ENCODE measurements at regions not wholly inside any gene's neighbourhood (a gene's known extent, or its start where the extent isn't known, plus 50 kb on each side); places are given as distances from the start of the nearest gene placed in this dataset.
"Not testable (repeated sequence)": the region's sequence is repeated elsewhere in the genome, so short reads cannot be mapped to it uniquely, and the experiment has no call there.

DNA sequence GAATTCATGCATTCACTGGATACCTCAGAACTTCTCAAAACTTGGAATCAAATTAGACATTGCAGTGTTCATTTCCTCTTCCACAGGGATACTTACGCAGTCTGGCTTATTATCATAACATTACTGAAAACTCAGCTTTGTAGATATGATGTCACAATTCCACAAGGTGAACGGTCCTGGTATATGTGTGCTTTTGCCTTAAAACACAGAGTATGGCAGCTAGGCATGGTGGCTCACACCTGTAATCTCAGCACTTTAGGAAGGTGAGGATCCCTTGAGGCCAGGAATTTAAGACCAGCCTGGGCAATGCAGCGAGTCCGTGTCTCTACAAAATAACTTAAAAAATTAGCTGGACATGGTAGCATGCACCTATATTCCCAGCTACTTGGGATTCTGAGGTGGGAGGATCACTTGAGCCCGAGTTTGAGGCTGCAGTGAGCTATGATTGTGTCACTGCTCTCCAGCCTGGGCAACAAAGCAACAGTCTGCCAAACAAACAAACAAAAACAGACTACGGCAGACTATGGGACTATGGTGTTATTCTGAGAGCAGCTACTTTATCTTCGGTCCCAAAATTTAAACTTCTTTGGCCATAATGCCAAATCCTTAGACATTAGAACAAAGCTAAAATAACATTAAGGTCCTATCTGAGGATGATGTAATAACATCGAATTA, 1191.9 kb upstream of the SLC39A10 start:
- peaks cover 0 to 4% of the 10 kb centered on the region in 2 donors for H3K9me3 ChIP-seq (replicated peaks in 1 of 2; ENCODE audit: control insufficient read depth in 1 of 2, insufficient read depth in 1 of 2, low read length in 2 of 2)
- H3K79me2 ChIP-seq (ENCODE audit: insufficient read depth, low read length), result no peaks in the 10 kb centered on the region
- no peaks in the 10 kb centered on the region for H3K36me3 Mint-ChIP-seq
- H3K27ac Mint-ChIP-seq, result no peak overlapping the region
- H3K9ac ChIP-seq (ENCODE audit: insufficient read depth, low read length, poor library complexity, severe bottlenecking), result no peak overlapping the region
- no peak overlapping the region for H2AFZ ChIP-seq (ENCODE audit: insufficient read depth, low read depth, low read length, poor library complexity, severe bottlenecking)
- H3K36me3 ChIP-seq (replicated peaks in 1 of 2; ENCODE audit: control insufficient read depth in 1 of 2, insufficient read depth in 2 of 2, low read length in 2 of 2), result no peaks in the 10 kb centered on the region
- DNase-seq, result no peak
- intact Hi-C loops (cut with micrococcal nuclease), result no loop called here
- H3K4me3 Mint-ChIP-seq, result no peak overlapping the region
- H3K27me3 ChIP-seq (ENCODE audit: control insufficient read depth in 2 of 2, insufficient read depth in 2 of 2, low read length in 2 of 2), result no peaks in the 10 kb centered on the region
- H3K4me3 ChIP-seq (replicated peaks in 1 of 3; ENCODE audit: low read depth in 2 of 3, low read length in 3 of 3), result no peak overlapping the region
- H3K27me3 Mint-ChIP-seq (ENCODE audit: low read depth in 3 of 3), result peaks cover 0 to 4% (median 0%) of the 10 kb centered on the region in 3 donors
- no peak for TF ChIP-seq CTCF (IDR thresholded peaks at IDR 0.05)
- no peak overlapping the region for H3K27ac ChIP-seq (ENCODE audit: low read depth in 1 of 2, low read length in 2 of 2)
- no peaks in the 10 kb centered on the region for H3K4me1 ChIP-seq (ENCODE audit: control insufficient read depth in 1 of 2, insufficient read depth in 2 of 2, low read length in 2 of 2)
- no peaks in the 10 kb centered on the region for H3K4me1 Mint-ChIP-seq
- 83% methylated on average over 1 of the region's 8 CpGs for WGBS (ENCODE audit: insufficient coverage)
- H4K20me1 ChIP-seq (ENCODE audit: insufficient read depth, low read length), result no peaks in the 10 kb centered on the region
- peaks cover 0 to 4% (median 2%) of the 10 kb centered on the region in 7 donors for H3K9me3 Mint-ChIP-seq
- no peak overlapping the region for H3K4me2 ChIP-seq (replicated peaks; ENCODE audit: extremely low read depth, low read length, poor library complexity, severe bottlenecking)

DNA sequence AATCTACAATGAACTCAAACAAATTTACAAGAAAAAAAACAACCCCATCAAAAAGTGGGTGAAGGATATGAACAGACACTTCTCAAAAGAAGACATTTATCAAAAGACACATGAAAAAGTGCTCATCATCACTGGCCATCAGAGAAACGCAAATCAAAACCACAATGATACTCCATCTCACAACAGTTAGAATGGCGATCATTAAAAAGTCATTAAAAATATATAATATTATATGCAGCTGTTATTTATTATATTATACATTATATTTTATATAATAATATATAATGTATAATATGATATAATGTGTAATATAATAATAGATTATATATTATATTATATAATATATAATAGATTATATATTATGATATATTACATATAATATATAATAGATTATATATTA, 1194.1 kb upstream of the SLC39A10 start:
- H3K4me1 Mint-ChIP-seq; H3K27me3 ChIP-seq (ENCODE audit: control insufficient read depth in 2 of 2, insufficient read depth in 2 of 2, low read length in 2 of 2); H3K4me1 ChIP-seq (ENCODE audit: control insufficient read depth in 1 of 2, insufficient read depth in 2 of 2, low read length in 2 of 2); H3K36me3 ChIP-seq (replicated peaks in 1 of 2; ENCODE audit: control insufficient read depth in 1 of 2, insufficient read depth in 2 of 2, low read length in 2 of 2); H3K9ac ChIP-seq (ENCODE audit: insufficient read depth, low read length, poor library complexity, severe bottlenecking); intact Hi-C loops (cut with micrococcal nuclease); H3K36me3 Mint-ChIP-seq; H4K20me1 ChIP-seq (ENCODE audit: insufficient read depth, low read length); H2AFZ ChIP-seq (ENCODE audit: insufficient read depth, low read depth, low read length, poor library complexity, severe bottlenecking); H3K9me3 Mint-ChIP-seq; H3K27ac Mint-ChIP-seq; H3K9me3 ChIP-seq (replicated peaks in 1 of 2; ENCODE audit: control insufficient read depth in 1 of 2, insufficient read depth in 1 of 2, low read length in 2 of 2); DNase-seq; H3K79me2 ChIP-seq (ENCODE audit: insufficient read depth, low read length); H3K27me3 Mint-ChIP-seq (ENCODE audit: low read depth in 3 of 3); H3K4me2 ChIP-seq (replicated peaks; ENCODE audit: extremely low read depth, low read length, poor library complexity, severe bottlenecking); H3K4me3 ChIP-seq (replicated peaks in 1 of 3; ENCODE audit: low read depth in 2 of 3, low read length in 3 of 3); H3K27ac ChIP-seq (ENCODE audit: low read depth in 1 of 2, low read length in 2 of 2); H3K4me3 Mint-ChIP-seq: not testable (repeated sequence)
- WGBS (ENCODE audit: insufficient coverage), result no CpG with 5 or more reads among the region's 2 CpGs

Measured in CD14-positive monocyte (primary cell).